Esophagus muscularis mucosa (tissue), 3 donors: ENCODE measurements at regions not wholly inside any gene's neighbourhood (a gene's known extent, or its start where the extent isn't known, plus 50 kb on each side); places are given as distances from the start of the nearest gene placed in this dataset.
"Not testable (repeated sequence)": the region's sequence is repeated elsewhere in the genome, so short reads cannot be mapped to it uniquely, and the experiment has no call there.

ENCODE experiments used
- EP300 ChIP-seq: sonication (generic); formaldehyde crosslinking; IDR thresholded peaks from one replicate; pipeline ENCODE4 v1.6.1; 2017; ENCODE audit warnings: antibody characterized with exemption
- TF ChIP-seq, protein P1 (sequence below), 3 experiments: fragments of 200-600 bp in 2 of 3; fragments of 450-650 bp in 1 of 3; sonication (generic) in 2 of 3; IDR thresholded peaks; one replicate each; pipeline ENCODE4 v1.5.1; 2017 to 2019; ENCODE audit warnings: antibody characterized with exemption in 3 of 3, mild to moderate bottlenecking in 2 of 3, moderate library complexity in 1 of 3

DNA sequence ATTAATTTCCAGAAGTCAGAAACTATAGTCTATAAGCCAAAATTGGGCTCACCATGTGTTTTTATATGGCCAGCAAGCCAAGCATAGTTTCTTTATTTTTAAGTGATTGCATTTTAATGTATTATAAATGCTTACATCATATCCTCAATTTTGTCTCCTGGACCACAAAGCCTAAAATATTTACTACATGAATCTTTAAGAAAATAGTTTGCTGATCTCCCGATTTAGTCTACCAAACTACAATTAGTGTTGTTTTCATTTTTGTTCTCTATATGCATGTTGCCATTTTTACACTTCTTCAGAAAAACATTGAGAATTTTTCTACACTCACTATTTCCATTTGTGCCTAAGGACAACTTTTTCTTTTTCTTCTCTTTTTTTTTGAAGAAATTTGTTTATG, 954.5 kb upstream of the ADAMTS5 start:
- TF ChIP-seq, protein P1, sequence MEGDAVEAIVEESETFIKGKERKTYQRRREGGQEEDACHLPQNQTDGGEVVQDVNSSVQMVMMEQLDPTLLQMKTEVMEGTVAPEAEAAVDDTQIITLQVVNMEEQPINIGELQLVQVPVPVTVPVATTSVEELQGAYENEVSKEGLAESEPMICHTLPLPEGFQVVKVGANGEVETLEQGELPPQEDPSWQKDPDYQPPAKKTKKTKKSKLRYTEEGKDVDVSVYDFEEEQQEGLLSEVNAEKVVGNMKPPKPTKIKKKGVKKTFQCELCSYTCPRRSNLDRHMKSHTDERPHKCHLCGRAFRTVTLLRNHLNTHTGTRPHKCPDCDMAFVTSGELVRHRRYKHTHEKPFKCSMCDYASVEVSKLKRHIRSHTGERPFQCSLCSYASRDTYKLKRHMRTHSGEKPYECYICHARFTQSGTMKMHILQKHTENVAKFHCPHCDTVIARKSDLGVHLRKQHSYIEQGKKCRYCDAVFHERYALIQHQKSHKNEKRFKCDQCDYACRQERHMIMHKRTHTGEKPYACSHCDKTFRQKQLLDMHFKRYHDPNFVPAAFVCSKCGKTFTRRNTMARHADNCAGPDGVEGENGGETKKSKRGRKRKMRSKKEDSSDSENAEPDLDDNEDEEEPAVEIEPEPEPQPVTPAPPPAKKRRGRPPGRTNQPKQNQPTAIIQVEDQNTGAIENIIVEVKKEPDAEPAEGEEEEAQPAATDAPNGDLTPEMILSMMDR (IDR thresholded peaks at IDR 0.05) = not testable (repeated sequence)
- not testable (repeated sequence) for TF ChIP-seq EP300
